ENCODE measurements at regions not wholly inside any gene's neighbourhood (a gene's known extent, or its start where the extent isn't known, plus 50 kb on each side); places are given as distances from the start of the nearest gene placed in this dataset.
"Not testable (repeated sequence)": the region's sequence is repeated elsewhere in the genome, so short reads cannot be mapped to it uniquely, and the experiment has no call there.

GRCh38 chr1:229856009-229856650 is 210.9 kb upstream of the GALNT2 start:
- no peak for DNase-seq (ENCODE audit: low spot score)
- FAIRE-seq, result no peak

GRCh38 chr1:229857585-229857984 is 209.5 kb upstream of the GALNT2 start:
- FAIRE-seq, result no peak
- DNase-seq (ENCODE audit: low spot score), result no peak

DNA sequence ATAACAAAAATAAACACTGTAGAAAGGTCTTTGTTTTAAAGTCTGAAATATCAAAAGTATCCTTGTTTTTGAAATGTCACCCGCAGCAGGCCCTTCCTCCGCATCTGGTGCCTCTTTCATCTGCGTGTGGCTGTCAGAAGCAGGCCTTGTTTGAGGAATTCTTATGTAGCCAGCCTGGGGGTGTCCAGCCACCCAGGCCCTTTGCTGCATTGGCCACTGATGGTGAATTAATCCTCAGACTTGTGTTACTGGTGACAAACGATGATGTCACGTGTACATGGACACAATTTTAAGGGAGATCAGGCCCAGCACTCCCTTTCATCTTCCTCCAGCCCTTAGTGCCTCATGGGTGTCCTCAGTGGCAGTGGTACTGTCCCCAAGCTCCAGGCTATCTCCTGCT is 208.0 kb upstream of the GALNT2 start:
- no peak for FAIRE-seq
- no peak for DNase-seq (ENCODE audit: low spot score)

- FAIRE-seq (no peak), DNase-seq (ENCODE audit: low spot score) (no peak)
These were observed 206.1 kb upstream of the GALNT2 start for GRCh38 chr1:229860926-229861325.

- DNase-seq (ENCODE audit: low spot score) (no peak), FAIRE-seq (no peak)
These were observed 204.8 kb upstream of the GALNT2 start for GRCh38 chr1:229862017-229862774.

DNA sequence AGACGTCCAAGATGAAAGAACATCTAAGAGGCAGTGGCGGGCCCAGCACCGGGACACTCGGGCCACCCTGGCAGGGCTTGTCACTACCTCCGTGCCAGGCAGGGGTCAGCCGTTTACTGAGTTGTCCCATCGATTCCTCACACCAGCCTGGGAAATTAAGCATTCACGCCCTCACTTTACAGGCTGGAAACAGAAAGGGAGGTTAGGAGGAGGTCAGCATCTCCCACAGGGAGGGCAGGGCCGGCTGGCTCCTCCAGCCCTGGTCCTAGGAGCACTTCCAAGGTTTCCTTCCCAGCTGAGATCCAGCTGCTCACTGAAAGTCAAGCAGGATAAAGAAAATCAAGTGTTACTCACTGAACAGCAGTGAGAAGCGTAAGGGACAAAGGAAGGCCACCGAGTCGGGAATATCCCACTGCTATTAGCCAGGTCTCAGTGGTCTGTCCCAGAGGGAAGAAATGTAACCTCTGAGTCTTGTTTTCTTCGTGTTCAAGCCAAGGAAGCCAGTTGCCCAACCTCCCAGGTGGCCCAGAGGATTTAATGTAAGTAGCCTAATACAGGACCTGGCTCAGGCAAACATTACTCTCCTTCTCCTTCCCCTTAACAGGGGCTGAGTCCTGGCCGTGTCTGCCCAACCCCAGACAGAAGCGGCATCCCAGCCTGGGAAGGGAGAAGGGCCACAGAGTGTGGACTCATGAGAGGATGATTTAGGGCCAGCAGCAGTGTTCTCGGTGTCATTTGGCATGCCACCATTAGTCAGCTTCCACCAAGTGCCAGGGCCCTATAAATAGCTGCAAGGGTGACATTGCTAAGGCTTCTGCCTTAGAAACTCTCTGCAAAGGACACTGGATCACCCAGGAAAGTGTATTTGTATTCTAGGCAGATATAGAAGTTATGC is 203.1 kb upstream of the GALNT2 start:
- FAIRE-seq (no peak), DNase-seq (ENCODE audit: low spot score) (no peak)

DNA sequence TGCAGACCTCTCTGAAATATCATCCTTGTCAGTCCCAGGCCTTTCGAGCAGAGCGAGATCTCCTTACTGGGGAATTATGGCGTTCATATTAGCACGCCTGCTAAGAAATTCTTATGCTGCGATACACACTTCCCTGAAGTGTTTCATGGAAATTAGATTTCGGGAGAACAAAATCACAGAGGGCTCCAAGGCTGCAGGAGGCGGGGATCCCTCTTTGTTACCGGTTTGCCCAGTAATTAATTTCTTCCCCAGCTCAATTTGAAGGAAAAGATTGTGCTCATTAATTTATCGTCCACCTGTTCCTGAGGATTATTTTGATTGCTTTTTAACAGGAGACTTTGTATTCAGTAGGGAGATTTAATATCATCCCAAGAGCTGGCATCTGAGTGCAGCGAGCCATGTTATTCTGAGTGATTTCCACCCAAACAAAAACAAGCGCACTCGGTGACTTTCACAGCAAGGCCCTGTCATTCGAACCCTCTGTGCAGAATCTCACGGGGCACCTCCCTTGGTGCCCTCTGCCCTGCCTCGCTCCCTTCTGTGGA is 202.3 kb upstream of the GALNT2 start:
- FAIRE-seq, result no peak
- no peak for DNase-seq (ENCODE audit: low spot score)

DNA sequence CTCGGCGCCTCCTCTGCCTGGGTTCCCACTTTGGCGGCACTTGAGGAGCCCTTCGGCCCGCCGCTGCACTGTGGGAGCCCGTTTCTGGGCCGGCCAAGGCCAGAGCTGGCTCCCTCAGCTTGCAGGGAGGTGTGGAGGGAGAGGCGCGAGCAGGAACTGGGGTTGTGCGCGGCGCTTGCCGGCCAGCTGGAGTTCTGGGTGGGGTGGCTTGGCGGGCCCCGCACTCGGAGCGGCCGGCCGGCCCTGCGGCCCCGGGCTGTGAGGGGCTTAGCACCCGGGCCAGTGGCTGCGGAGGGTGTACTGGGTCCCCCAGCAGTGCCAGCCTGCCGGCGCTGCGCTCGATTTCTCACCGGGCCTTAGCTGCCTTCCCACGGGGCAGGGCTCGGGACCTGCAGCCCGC is 201.7 kb upstream of the GALNT2 start:
- FAIRE-seq; DNase-seq (ENCODE audit: low spot score): not testable (repeated sequence)

- FAIRE-seq (no peak), DNase-seq (ENCODE audit: low spot score) (no peak)
These were observed 199.3 kb upstream of the GALNT2 start for GRCh38 chr1:229867726-229868125.

GRCh38 chr1:229869240-229869639 is 197.8 kb upstream of the GALNT2 start:
- FAIRE-seq, result no peak
- no peak for DNase-seq (ENCODE audit: low spot score)

DNA sequence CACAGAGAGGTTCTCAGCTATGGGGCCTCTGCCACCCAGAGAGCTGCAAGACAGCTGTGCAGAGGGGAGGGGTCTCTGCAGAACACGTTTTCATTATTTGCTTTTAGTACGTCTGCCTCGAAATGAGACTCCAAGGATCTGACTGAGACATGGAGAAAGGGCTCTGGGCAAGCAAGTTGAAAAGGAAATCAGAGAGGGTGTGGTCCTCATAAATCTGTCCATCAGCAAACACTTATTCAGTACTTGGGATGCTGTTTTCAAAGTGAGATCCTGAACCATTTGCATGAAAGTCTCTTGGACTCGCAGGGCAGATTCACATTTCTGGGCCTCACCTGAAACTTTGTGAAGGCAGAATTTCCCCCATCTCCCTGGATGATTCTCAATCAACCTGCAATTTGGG is 197.4 kb upstream of the GALNT2 start:
- DNase-seq (ENCODE audit: low spot score), result no peak
- FAIRE-seq, result no peak

DNA sequence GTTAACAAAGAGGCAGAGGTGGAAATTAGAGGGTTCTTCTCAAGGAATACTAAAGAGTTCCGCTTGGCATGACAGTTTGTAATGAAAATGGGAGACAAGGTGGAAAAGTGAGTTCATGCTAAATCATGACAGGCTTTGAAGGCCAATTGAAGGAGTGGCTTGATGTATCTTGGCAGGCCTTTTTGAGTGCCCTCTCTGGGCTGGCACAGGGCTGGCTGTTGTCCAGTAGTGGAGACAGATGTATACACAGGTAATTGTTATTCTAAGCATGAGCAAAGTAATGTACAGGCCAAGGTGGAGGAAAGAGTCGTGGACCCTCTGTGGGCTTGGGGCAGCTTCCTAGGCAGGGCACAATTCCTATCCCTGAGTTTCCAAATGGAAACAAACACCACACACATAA is 196.7 kb upstream of the GALNT2 start:
- FAIRE-seq, result no peak
- no peak for DNase-seq (ENCODE audit: low spot score)

DNA sequence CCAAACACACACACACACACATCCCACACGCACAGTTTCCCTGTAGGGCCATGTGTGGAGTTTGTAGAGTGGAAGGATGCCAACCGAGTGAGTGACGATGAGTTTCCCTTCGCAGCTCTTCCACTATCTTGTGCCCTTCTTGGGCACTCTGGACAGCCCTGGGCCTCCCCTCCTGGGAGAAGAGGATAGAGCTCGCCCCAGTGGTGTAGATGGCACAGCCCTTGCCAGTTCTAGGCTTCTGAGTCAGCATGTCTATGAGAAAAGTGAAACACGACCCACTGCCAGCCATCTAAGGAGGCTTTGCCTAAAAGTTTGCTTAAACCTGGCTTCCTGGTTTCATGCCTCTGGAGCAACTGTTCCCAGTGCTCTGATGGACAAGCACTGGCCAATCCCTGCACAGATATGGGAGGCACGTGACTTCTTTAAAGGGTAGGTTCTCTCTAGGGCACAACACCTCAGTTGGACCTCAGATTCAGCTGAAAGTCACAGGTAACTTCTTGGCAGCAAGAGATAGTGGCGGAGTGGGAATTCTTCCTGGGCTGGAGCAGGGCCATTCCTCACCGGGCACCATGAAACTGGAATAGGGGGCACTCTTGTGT is 195.9 kb upstream of the GALNT2 start:
- FAIRE-seq (no peak), DNase-seq (ENCODE audit: low spot score) (no peak)

DNA sequence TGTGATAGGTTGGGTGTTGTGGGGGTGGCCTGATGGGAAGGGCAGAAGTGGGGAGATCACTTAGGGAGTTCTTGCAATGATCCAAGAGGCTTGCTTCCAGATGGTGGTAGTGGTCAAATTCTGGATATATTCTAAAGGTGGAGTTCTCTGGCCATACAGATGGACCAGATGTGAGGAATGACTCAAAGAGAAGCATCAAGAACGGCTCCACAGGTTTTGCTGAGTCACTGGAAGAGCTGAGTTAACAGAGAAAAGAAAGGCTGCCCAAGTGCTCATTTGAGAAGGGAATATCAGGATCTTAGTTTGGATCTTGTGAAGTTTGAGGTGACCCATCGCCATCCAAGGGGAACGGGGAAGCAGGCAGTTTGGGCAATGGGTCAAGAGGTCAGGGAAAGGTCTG is 192.9 kb upstream of the GALNT2 start:
- no peak for FAIRE-seq
- no peak for DNase-seq (ENCODE audit: low spot score)

DNA sequence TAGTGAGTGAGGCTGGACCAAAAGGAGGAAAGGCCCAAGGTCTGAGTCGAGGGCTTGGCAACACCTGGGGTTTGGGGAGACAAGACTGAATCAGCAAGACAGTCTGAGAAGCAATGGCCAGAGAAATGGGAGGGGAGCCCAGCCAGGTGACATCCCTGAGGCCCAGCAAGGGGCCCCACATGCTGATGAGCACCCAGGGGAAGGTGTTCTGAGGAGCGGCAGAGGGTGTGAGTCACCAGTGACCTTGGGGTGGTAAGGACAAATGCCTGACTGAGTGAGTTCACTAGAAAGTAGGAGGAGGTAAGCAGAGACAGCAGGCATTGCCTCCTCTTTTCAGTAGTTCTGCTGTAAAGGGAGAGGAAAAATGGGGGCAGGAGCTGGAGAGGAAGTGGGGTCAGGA is 192.4 kb upstream of the GALNT2 start:
- FAIRE-seq (no peak), DNase-seq (ENCODE audit: low spot score) (peak; percentile 46)

- FAIRE-seq, result no peak
- no peak for DNase-seq (ENCODE audit: low spot score)
These were observed 192.0 kb upstream of the GALNT2 start for GRCh38 chr1:229875086-229875485.

DNA sequence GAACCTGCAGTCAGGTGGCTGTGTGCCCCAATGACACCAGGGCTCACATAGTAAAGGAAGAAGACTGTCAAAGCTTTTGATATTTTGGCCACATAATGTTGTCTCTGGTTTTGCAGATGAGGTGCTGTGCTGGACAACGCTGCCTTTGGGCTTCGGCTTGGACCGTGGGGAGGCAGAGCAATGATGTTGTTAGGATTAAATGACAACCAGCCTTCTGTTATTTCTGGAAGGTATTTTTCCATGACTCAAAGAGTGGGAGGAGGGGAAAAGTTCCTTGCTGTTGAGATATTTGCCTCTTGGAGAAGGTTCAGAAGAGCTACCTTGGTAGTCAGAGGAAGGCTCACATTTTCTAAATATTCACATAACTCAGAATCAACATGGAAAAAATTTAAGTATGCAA is 187.3 kb upstream of the GALNT2 start:
- FAIRE-seq, result no peak
- DNase-seq (ENCODE audit: low spot score), result no peak

DNA sequence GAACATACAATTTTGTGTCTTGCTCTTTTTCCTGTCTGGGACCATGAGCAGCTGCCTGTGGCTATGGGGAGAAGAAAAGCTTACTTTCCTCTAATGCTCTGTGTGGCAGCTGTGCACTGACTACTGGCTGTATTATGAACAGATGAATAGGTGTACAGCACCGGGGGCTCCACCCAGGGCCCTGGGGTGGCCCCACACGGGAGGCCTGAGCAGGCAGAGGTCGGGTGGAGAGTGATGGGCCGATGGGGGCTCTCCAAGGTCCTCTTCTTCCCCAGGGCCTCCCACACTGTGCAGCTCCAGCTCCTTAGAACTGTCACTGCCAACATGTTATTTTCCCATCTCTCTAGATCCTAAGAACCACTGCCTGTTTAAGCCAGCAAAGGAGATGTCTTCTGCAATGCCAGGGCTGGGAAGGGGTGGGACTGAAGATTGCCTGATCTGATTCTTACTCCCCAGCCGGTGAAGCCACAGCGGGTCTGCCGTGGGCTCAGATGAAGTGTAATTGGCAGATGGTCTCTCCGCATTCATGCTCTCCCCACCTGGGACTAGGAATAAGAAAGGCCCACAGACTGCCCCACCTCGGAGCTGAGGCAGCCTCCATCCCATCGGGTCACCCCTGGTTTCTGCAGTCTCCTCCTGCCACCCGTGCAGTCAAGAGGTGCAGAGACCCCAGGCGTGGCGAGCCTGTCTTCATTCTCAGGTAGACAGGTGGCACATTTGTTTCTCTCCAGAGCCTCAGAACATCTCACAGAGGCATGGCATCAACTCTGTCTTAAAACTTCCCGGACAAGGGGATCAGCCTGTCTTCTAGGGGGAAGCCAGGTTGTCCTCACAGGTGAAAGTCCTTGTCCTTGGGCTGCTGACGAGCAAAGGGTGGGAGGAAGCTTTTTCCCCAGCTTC is 186.5 kb upstream of the GALNT2 start:
- DNase-seq (ENCODE audit: low spot score), result no peak
- no peak for FAIRE-seq

DNA sequence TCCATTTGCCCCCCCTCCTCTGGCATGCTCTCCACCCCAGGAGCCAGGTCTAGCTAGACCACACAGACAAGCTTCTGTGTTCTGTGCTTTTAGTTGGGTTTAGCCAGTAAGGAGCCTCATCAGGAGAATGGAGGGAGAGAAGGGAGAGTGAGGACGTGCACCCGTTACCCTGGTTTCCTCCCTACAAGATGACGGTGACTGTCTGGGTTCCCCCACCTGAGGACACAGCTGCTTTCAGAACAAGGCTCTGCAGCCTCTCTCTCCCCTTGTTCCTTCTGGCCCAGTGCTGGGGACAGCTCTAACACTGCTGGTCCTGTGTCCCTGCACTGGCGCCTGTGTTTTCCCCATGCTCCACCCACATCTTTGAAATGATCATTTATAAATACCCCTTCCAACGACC is 184.4 kb upstream of the GALNT2 start:
- FAIRE-seq (no peak), DNase-seq (ENCODE audit: low spot score) (no peak)

DNA sequence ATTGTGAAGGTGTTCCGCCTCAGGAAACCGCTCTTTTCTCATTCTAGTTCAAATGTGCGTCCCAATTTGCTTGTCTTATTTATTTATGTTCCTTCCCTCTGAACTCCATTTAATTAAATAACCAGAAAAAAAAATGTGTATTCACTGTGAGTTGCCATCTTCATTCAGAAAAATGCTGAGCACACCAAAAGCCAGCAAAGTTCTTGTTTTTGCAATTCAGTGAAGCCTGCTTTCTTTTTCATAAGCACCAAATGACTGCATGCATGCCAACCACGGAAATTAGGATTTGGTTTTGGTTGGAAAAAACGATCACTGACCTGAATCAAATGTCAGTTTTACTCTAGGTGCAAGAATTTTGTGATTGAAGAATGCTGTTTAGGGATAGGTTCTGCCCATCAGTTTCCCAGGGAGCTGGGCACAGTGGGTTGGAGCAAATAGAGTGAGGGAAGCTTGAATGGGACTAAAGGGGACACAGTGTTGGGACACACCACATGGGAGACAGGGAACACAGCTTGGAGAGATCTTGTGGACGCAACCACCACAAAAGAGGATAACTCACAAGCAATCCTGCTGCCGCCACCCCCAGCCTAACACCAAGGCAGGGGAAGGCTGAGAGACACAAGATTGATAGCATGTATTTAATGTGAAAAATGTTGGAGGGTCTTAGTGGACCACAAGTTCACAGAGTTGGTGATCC is 183.4 kb upstream of the GALNT2 start:
- DNase-seq (ENCODE audit: low spot score), result no peak
- no peak for FAIRE-seq

Data from urothelium cell line (cell line).